ENCODE measurements at regions not wholly inside any gene's neighbourhood (a gene's known extent, or its start where the extent isn't known, plus 50 kb on each side); places are given as distances from the start of the nearest gene placed in this dataset.

- Histone ChIP-seq H2BK12ac (ENCODE audit: low read depth, low read length) (no peak overlapping the region), H3K4me2 (ENCODE audit: insufficient read depth in 1 of 2, low read depth in 2 of 2, low read length in 2 of 2) (no peak overlapping the region), H3K23me2 (ENCODE audit: low read depth, low read length) (no peaks in the 10 kb centered on the region), H3K56ac (replicated peaks; ENCODE audit: insufficient read length, low read depth, low read length) (no peak overlapping the region), H3K23ac (ENCODE audit: insufficient read length) (no peak overlapping the region), H3K18ac (ENCODE audit: extremely low read depth, low read length) (no peak overlapping the region), H3K4me1 (replicated peaks in 1 of 4; ENCODE audit: control insufficient read depth in 3 of 4, insufficient read depth in 4 of 4, low read length in 3 of 4) (no peaks in the 10 kb centered on the region), H3K9me3 (ENCODE audit: insufficient read depth in 2 of 2, low read depth in 1 of 2, low read length in 1 of 2) (no peaks in the 10 kb centered on the region), H4K8ac (ENCODE audit: extremely low read depth, insufficient read depth, low read length) (no peak overlapping the region), H4K91ac (replicated peaks; ENCODE audit: insufficient read length, low read length) (no peak overlapping the region), H3K4me3 (ENCODE audit: extremely low read depth in 1 of 4, insufficient read depth in 2 of 4, low read depth in 3 of 4, low read length in 4 of 4) (no peak overlapping the region), H2BK120ac (replicated peaks; ENCODE audit: low read depth, low read length) (no peak overlapping the region), H2AK5ac (ENCODE audit: low read depth, low read length) (no peak overlapping the region), H2BK15ac (ENCODE audit: low read length) (no peak overlapping the region), H4K20me1 (replicated peaks in 1 of 2; ENCODE audit: control insufficient read depth in 1 of 2, insufficient read depth in 2 of 2, low read length in 2 of 2) (no peaks in the 10 kb centered on the region), H3K79me2 (ENCODE audit: control insufficient read depth in 1 of 2, insufficient read depth in 2 of 2, low read length in 2 of 2) (no peaks in the 10 kb centered on the region), H3K27me3 (replicated peaks in 1 of 4; ENCODE audit: control insufficient read depth in 3 of 4, extremely low read depth in 1 of 4, insufficient read depth in 3 of 4, low read length in 3 of 4) (no peaks in the 10 kb centered on the region), H2BK5ac (ENCODE audit: low read depth, low read length) (no peak overlapping the region), H3K14ac (ENCODE audit: insufficient read length) (no peak overlapping the region), H2BK20ac (ENCODE audit: low read length) (no peak overlapping the region), H3K36me3 (ENCODE audit: control insufficient read depth in 2 of 4, insufficient read depth in 4 of 4, low read length in 3 of 4) (no peaks in the 10 kb centered on the region), H2AFZ (ENCODE audit: low read length) (no peak overlapping the region), H4K5ac (ENCODE audit: insufficient read length, low read depth, low read length) (no peak overlapping the region), H3K27ac (ENCODE audit: low read depth, low read length) (no peak overlapping the region), H3K9ac (replicated peaks in 1 of 4; ENCODE audit: extremely low read depth in 1 of 4, low read depth in 3 of 4, low read length in 3 of 4) (no peak overlapping the region), H3K4ac (replicated peaks; ENCODE audit: insufficient read length, low read depth, low read length) (no peak overlapping the region), H3K79me1 (ENCODE audit: low read depth, low read length) (no peaks in the 10 kb centered on the region)
- POLR2A ChIA-PET (ENCODE audit: partially characterized antibody), result no interaction called here
- 80% methylated on average over 2 of the region's 2 CpGs; no CpG with 5 or more reads in 1 of the 2 experiments for WGBS, 2 experiments (ENCODE audit: extremely low coverage in 1 of 2, insufficient coverage in 1 of 2, insufficient read length in 1 of 2, insufficient replicate concordance in 2 of 2, low coverage in 1 of 2, low lambda C conversion rate in 2 of 2, missing lambda C conversion rate in 1 of 2)
- no peak for TF ChIP-seq CBX8 (IDR thresholded peaks at IDR 0.05; ENCODE audit: borderline replicate concordance, low read depth, low read length)
- TF ChIP-seq SP4 (IDR thresholded peaks at IDR 0.05; ENCODE audit: low read length), result no peak
- TF ChIP-seq E2F6 (IDR thresholded peaks at IDR 0.05), result no peak
- no peak for TF ChIP-seq USF2 (IDR thresholded peaks at IDR 0.05; ENCODE audit: low read length)
- TF ChIP-seq, protein P1, sequence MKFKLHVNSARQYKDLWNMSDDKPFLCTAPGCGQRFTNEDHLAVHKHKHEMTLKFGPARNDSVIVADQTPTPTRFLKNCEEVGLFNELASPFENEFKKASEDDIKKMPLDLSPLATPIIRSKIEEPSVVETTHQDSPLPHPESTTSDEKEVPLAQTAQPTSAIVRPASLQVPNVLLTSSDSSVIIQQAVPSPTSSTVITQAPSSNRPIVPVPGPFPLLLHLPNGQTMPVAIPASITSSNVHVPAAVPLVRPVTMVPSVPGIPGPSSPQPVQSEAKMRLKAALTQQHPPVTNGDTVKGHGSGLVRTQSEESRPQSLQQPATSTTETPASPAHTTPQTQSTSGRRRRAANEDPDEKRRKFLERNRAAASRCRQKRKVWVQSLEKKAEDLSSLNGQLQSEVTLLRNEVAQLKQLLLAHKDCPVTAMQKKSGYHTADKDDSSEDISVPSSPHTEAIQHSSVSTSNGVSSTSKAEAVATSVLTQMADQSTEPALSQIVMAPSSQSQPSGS (IDR thresholded peaks at IDR 0.05; ENCODE audit: low read length), result no peak
- TF ChIP-seq KDM5A (IDR thresholded peaks at IDR 0.05; ENCODE audit: low read length), result no peak
- TF ChIP-seq SIN3A (conservative IDR thresholded peaks at IDR 0.05 in 1 of 2, IDR thresholded peaks at IDR 0.05 in 1 of 2; ENCODE audit: low read depth in 1 of 2, low read length in 2 of 2), result no peak
- TF ChIP-seq RAD21 (IDR thresholded peaks at IDR 0.05 in 1 of 2, conservative IDR thresholded peaks at IDR 0.05 in 1 of 2; ENCODE audit: low read depth in 2 of 2, low read length in 2 of 2), result no peak
- TF ChIP-seq KDM4A (IDR thresholded peaks at IDR 0.05; ENCODE audit: low read depth, low read length, severe bottlenecking), result no peak
- DNase-seq (ENCODE audit: low read depth in 1 of 2, low spot score in 2 of 2) (no peak), FAIRE-seq (no peak)
- CTCF ChIA-PET (ENCODE audit: partially characterized antibody), result no interaction called here
These were observed 105.5 kb upstream of the FERMT1 start for GRCh38 chr20:6228302-6228843.
